WTC11 (cell line): ENCODE measurements at regions not wholly inside any gene's neighbourhood (a gene's known extent, or its start where the extent isn't known, plus 50 kb on each side); places are given as distances from the start of the nearest gene placed in this dataset.

Source experiments
- ARID4B ChIP-seq: sonication (generic); formaldehyde crosslinking; IDR thresholded peaks from 2 replicates; pipeline ENCODE4 v1.8.0; 2023; ENCODE audit warnings: missing genetic modification reagents, mild to moderate bottlenecking, borderline replicate concordance
- ATF2 ChIP-seq: sonication (generic); formaldehyde crosslinking; IDR thresholded peaks from 2 replicates; pipeline ENCODE4 v1.8.1; 2022; ENCODE audit warnings: low read depth, missing genetic modification reagents, borderline replicate concordance
- CREB1 ChIP-seq: sonication (generic); formaldehyde crosslinking; IDR thresholded peaks from 2 replicates; pipeline ENCODE4 v1.8.0; 2023; ENCODE audit warnings: mild to moderate bottlenecking, missing genetic modification reagents
- CTCF ChIP-seq: fragments of 200-600 bp; IDR thresholded peaks from 2 replicates; pipeline ENCODE4 v1.8.0; 2022; ENCODE audit warnings: antibody characterized with exemption
- HMGA2 ChIP-seq: fragments of 250-450 bp; sonication (Bioruptor Pico); IDR thresholded peaks from 2 replicates; pipeline ENCODE4 v1.4.0; 2021; ENCODE audit warnings: mild to moderate bottlenecking, moderate library complexity
- IRF2 ChIP-seq: sonication (generic); formaldehyde crosslinking; IDR thresholded peaks from 2 replicates; pipeline ENCODE4 v1.8.0; 2022; ENCODE audit warnings: low read depth, missing genetic modification reagents, borderline replicate concordance
- NFYB ChIP-seq: sonication (generic); formaldehyde crosslinking; conservative IDR thresholded peaks from 2 replicates; pipeline ENCODE4 v1.8.0; 2022; ENCODE audit warnings: low read depth, missing genetic modification reagents
- SMAD3 ChIP-seq: sonication (generic); formaldehyde crosslinking; IDR thresholded peaks from 2 replicates; pipeline ENCODE4 v1.8.0; 2022; ENCODE audit warnings: missing genetic modification reagents, mild to moderate bottlenecking, borderline replicate concordance
- TEAD4 ChIP-seq: sonication (generic); formaldehyde crosslinking; IDR thresholded peaks from 2 replicates; pipeline ENCODE4 v1.8.0; 2022; ENCODE audit warnings: mild to moderate bottlenecking, missing genetic modification reagents
- ZNF138 ChIP-seq: sonication (generic); formaldehyde crosslinking; conservative IDR thresholded peaks from 2 replicates; pipeline ENCODE4 v1.8.1; 2022; ENCODE audit warnings: mild to moderate bottlenecking, moderate library complexity, missing genetic modification reagents
- ZNF219 ChIP-seq: sonication (generic); formaldehyde crosslinking; IDR thresholded peaks from 2 replicates; pipeline ENCODE4 v1.8.0; 2023; ENCODE audit warnings: missing genetic modification reagents, mild to moderate bottlenecking, borderline replicate concordance
- TF ChIP-seq, protein P1 (sequence below): sonication (generic); formaldehyde crosslinking; IDR thresholded peaks from 2 replicates; pipeline ENCODE4 v1.8.1; 2023; ENCODE audit warnings: mild to moderate bottlenecking, missing genetic modification reagents, moderate library complexity

DNA sequence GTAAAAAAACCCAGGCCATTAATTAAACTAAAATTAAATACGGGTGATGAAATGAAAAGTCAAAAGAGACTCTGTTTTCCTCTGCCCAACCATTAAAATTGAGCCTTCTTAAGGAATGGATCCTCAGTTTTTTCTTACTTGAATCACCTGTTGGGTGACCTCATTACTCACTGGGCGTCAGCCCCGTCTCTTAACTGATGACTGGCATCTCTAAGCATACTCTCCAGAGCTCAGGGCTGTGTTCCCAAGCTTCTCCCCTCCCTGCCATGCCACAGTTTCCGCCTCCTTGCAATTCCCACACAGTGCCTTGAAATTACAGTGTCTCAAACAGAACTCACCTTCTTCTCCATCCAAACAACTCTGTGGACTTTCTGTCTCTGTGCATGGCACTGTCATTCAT, 421.1 kb upstream of the CELF4 start:
- TF ChIP-seq SMAD3 (no peak), CTCF (no peak), TEAD4 (CRISPR knock-in tag) (no peak), ARID4B (CRISPR knock-in tag) (no peak), ATF2 (CRISPR knock-in tag) (no peak), CREB1 (no peak), ZNF138 (no peak), NFYB (CRISPR knock-in tag) (no peak), HMGA2 (CRISPR knock-in tag) (no peak), IRF2 (CRISPR knock-in tag) (no peak), ZNF219 (no peak)
- TF ChIP-seq, protein P1, sequence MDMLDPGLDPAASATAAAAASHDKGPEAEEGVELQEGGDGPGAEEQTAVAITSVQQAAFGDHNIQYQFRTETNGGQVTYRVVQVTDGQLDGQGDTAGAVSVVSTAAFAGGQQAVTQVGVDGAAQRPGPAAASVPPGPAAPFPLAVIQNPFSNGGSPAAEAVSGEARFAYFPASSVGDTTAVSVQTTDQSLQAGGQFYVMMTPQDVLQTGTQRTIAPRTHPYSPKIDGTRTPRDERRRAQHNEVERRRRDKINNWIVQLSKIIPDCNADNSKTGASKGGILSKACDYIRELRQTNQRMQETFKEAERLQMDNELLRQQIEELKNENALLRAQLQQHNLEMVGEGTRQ (CRISPR knock-in tag) = no peak
